ENCODE measurements at regions not wholly inside any gene's neighbourhood (a gene's known extent, or its start where the extent isn't known, plus 50 kb on each side); places are given as distances from the start of the nearest gene placed in this dataset.
"Not testable (repeated sequence)": the region's sequence is repeated elsewhere in the genome, so short reads cannot be mapped to it uniquely, and the experiment has no call there.

GRCh38 chr1:70820396-70820795, 227.2 kb downstream of the PTGER3 start:
- DNase-seq: no peak

- DNase-seq: no peak
Observed at GRCh38 chr1:70820995-70821394, 226.6 kb downstream of the PTGER3 start.

- no peak for DNase-seq
Observed at GRCh38 chr1:70826428-70826827, 221.2 kb downstream of the PTGER3 start.

- DNase-seq: no peak
Observed at GRCh38 chr1:70827030-70827429, 220.6 kb downstream of the PTGER3 start.

GRCh38 chr1:70828177-70828576, 219.4 kb downstream of the PTGER3 start:
- no peak for DNase-seq

GRCh38 chr1:70834365-70834764, 213.3 kb downstream of the PTGER3 start:
- not testable (repeated sequence) for DNase-seq

GRCh38 chr1:70836456-70836855, 211.2 kb downstream of the PTGER3 start:
- no peak for DNase-seq

GRCh38 chr1:70840260-70840953, 207.2 kb downstream of the PTGER3 start:
- no peak for DNase-seq

GRCh38 chr1:70842562-70842961, 205.1 kb downstream of the PTGER3 start:
- no peak for DNase-seq

- no peak for DNase-seq
Observed at GRCh38 chr1:70843452-70843851, 204.2 kb downstream of the PTGER3 start.

GRCh38 chr1:70847013-70847412, 200.6 kb downstream of the PTGER3 start:
- DNase-seq: no peak

GRCh38 chr1:70855203-70855602, 192.4 kb downstream of the PTGER3 start:
- DNase-seq: no peak

GRCh38 chr1:70856201-70856600, 191.4 kb downstream of the PTGER3 start:
- DNase-seq: no peak

GRCh38 chr1:70863239-70863638, 184.4 kb downstream of the PTGER3 start:
- DNase-seq: no peak

- DNase-seq: no peak
Observed at GRCh38 chr1:70864302-70864701, 183.3 kb downstream of the PTGER3 start.

- no peak for DNase-seq
Observed at GRCh38 chr1:70866542-70867264, 180.9 kb downstream of the PTGER3 start.

- DNase-seq: no peak
Observed at GRCh38 chr1:70871790-70872189, 175.8 kb downstream of the PTGER3 start.

GRCh38 chr1:70874063-70874462, 173.6 kb downstream of the PTGER3 start:
- DNase-seq: no peak

- no peak for DNase-seq
Observed at GRCh38 chr1:70874818-70875217, 172.8 kb downstream of the PTGER3 start.

GRCh38 chr1:70877343-70877742, 170.3 kb downstream of the PTGER3 start:
- DNase-seq: no peak

GRCh38 chr1:70887936-70888335, 159.7 kb downstream of the PTGER3 start:
- DNase-seq: no peak

- DNase-seq: no peak
Observed at GRCh38 chr1:70888722-70889121, 158.9 kb downstream of the PTGER3 start.

- DNase-seq: no peak
Observed at GRCh38 chr1:70890408-70890807, 157.2 kb downstream of the PTGER3 start.
